ENCODE measurements at regions not wholly inside any gene's neighbourhood (a gene's known extent, or its start where the extent isn't known, plus 50 kb on each side); places are given as distances from the start of the nearest gene placed in this dataset.

- CTCF ChIA-PET, result no interaction called here
- no peaks in the 10 kb centered on the region for H3K4me1 ChIP-seq
These were observed 464.5 kb downstream of the MTRR start for GRCh38 chr5:8333485-8333884.

GRCh38 chr5:8333977-8334376, 465.0 kb downstream of the MTRR start:
- Mint-ChIP-seq H3K27ac (ENCODE audit: unreplicated experiment) (no peak overlapping the region), H3K27me3 (ENCODE audit: insufficient read depth, unreplicated experiment) (peaks cover 7% of the 10 kb centered on the region), H3K4me1 (ENCODE audit: low read depth, unreplicated experiment) (no peaks in the 10 kb centered on the region), H3K9me3 (ENCODE audit: unreplicated experiment) (no peaks in the 10 kb centered on the region), H3K4me3 (ENCODE audit: unreplicated experiment) (no peak overlapping the region), H3K36me3 (ENCODE audit: insufficient read depth, unreplicated experiment) (no peaks in the 10 kb centered on the region)
- BruUV-seq (replicated peaks), result no TSS peak
- intact Hi-C loops (cut with micrococcal nuclease; ENCODE audit: unreplicated experiment), result no loop called here
- no peaks in the 10 kb centered on the region for H3K4me1 ChIP-seq
- ChIA-PET POLR2A (no interaction called here), CTCF (no interaction called here)
- DNase-seq, result no peak
- H3K9me3 ChIP-seq, result no peaks in the 10 kb centered on the region
- H3K4me3 ChIP-seq (ENCODE audit: low read depth, low read length), result no peak overlapping the region
- H3K36me3 ChIP-seq (ENCODE audit: control insufficient read depth, insufficient read depth, low read length), result no peaks in the 10 kb centered on the region
- H3K27me3 ChIP-seq (replicated peaks; ENCODE audit: control insufficient read depth, insufficient read depth, low read length), result no peaks in the 10 kb centered on the region; the same call in 1 of the 2 replicates
- no peak for TF ChIP-seq CTCF (IDR thresholded peaks at IDR 0.05; ENCODE audit: insufficient read depth in 1 of 2, low read depth in 1 of 2, low read length in 1 of 2, severe bottlenecking in 1 of 2, unreplicated experiment in 1 of 2)

More at GRCh38 chr5:8333485-8333884, 464.5 kb downstream of the MTRR start:
- H3K36me3 ChIP-seq (ENCODE audit: control insufficient read depth, insufficient read depth, low read length), result no peaks in the 10 kb centered on the region
- DNase-seq, result no peak
- no peaks in the 10 kb centered on the region for H3K4me1 Mint-ChIP-seq (ENCODE audit: low read depth, unreplicated experiment)
- intact Hi-C loops (cut with micrococcal nuclease; ENCODE audit: unreplicated experiment), result no loop called here
- H3K27me3 Mint-ChIP-seq (ENCODE audit: insufficient read depth, unreplicated experiment), result peaks cover 7% of the 10 kb centered on the region
- no peak for TF ChIP-seq CTCF (IDR thresholded peaks at IDR 0.05; ENCODE audit: insufficient read depth in 1 of 2, low read depth in 1 of 2, low read length in 1 of 2, severe bottlenecking in 1 of 2, unreplicated experiment in 1 of 2)
- no TSS peak for BruUV-seq (replicated peaks)
- no peaks in the 10 kb centered on the region; the same call in 1 of the 2 replicates for H3K27me3 ChIP-seq (replicated peaks; ENCODE audit: control insufficient read depth, insufficient read depth, low read length)
- no peak overlapping the region for H3K4me3 Mint-ChIP-seq (ENCODE audit: unreplicated experiment)
- POLR2A ChIA-PET, result no interaction called here
- no peak overlapping the region for H3K4me3 ChIP-seq (ENCODE audit: low read depth, low read length)
- H3K36me3 Mint-ChIP-seq (ENCODE audit: insufficient read depth, unreplicated experiment), result no peaks in the 10 kb centered on the region
- H3K9me3 Mint-ChIP-seq (ENCODE audit: unreplicated experiment), result no peaks in the 10 kb centered on the region
- H3K9me3 ChIP-seq, result no peaks in the 10 kb centered on the region
- no peak overlapping the region for H3K27ac Mint-ChIP-seq (ENCODE audit: unreplicated experiment)

DNA sequence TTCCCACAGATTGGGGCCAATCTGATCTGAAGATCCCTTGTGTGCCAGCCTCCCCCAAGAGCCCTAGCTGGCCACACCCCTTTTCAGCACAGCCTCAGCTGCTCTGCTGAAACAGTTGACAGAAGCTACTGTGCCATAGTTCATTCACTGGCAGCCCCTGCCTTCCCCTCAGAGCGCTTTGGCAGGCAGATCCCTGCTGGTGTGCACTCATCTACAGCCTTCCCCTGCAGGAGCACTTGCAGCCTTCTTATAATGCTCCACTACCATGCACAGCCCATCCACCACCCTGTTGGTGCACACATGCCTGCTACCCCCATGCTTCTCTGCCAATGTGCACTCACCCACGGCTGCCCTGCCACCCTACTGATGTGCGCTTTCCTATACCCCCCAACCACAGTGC, 471.3 kb downstream of the MTRR start:
- no peaks in the 10 kb centered on the region for H3K9me3 ChIP-seq
- H3K4me1 Mint-ChIP-seq (ENCODE audit: low read depth, unreplicated experiment), result no peaks in the 10 kb centered on the region
- no peaks in the 10 kb centered on the region for H3K27me3 ChIP-seq (replicated peaks; ENCODE audit: control insufficient read depth, insufficient read depth, low read length)
- H3K36me3 ChIP-seq (ENCODE audit: control insufficient read depth, insufficient read depth, low read length), result no peaks in the 10 kb centered on the region
- DNase-seq, result no peak
- no peaks in the 10 kb centered on the region for H3K4me1 ChIP-seq
- H3K4me3 ChIP-seq (ENCODE audit: low read depth, low read length), result no peak overlapping the region
- peaks cover 2% of the 10 kb centered on the region for H3K27me3 Mint-ChIP-seq (ENCODE audit: insufficient read depth, unreplicated experiment)
- no TSS peak for BruUV-seq (replicated peaks)
- H3K9me3 Mint-ChIP-seq (ENCODE audit: unreplicated experiment), result no peaks in the 10 kb centered on the region
- intact Hi-C loops (cut with micrococcal nuclease; ENCODE audit: unreplicated experiment), result no loop called here
- ChIA-PET CTCF (interaction anchor here (0.9 to 1.1 kb wide), 2 partner anchors 92 to 412 kb away, joined by 3 to 6 read pairs; no protein-coding TSS in a partner anchor), POLR2A (no interaction called here)
- TF ChIP-seq CTCF (IDR thresholded peaks at IDR 0.05; ENCODE audit: insufficient read depth in 1 of 2, low read depth in 1 of 2, low read length in 1 of 2, severe bottlenecking in 1 of 2, unreplicated experiment in 1 of 2), result no peak
- no peak overlapping the region for H3K4me3 Mint-ChIP-seq (ENCODE audit: unreplicated experiment)
- H3K27ac Mint-ChIP-seq (ENCODE audit: unreplicated experiment), result no peak overlapping the region
- H3K36me3 Mint-ChIP-seq (ENCODE audit: insufficient read depth, unreplicated experiment), result no peaks in the 10 kb centered on the region

Measured in Caco-2 (cell line).